Chondrocyte (in vitro differentiated cells): ENCODE measurements at regions not wholly inside any gene's neighbourhood (a gene's known extent, or its start where the extent isn't known, plus 50 kb on each side); places are given as distances from the start of the nearest gene placed in this dataset.

Experiments
- DNase-seq: peaks from one replicate; pipeline ENCODE4 v3.0.0; 2021; ENCODE audit warnings: mixed read lengths, low spot score
- H3K27ac Mint-ChIP-seq: one replicate; pipeline ENCODE4 v1.8.0; 2021; ENCODE audit warnings: mild to moderate bottlenecking, moderate library complexity, mixed read lengths; ENCODE audit not compliant: unreplicated experiment
- H3K27me3 Mint-ChIP-seq: 2 replicates; pipeline ENCODE4 v1.8.0; 2021; ENCODE audit warnings: low read depth, mixed read lengths
- H3K36me3 Mint-ChIP-seq: 2 replicates; pipeline ENCODE4 v1.8.0; 2021; ENCODE audit warnings: low read depth, mixed read lengths
- H3K4me1 Mint-ChIP-seq: 2 replicates; pipeline ENCODE4 v1.8.0; 2021; ENCODE audit warnings: low read depth, mild to moderate bottlenecking, mixed read lengths
- H3K4me3 Mint-ChIP-seq: one replicate; pipeline ENCODE4 v1.8.0; 2021; ENCODE audit warnings: mild to moderate bottlenecking, moderate library complexity, mixed read lengths; ENCODE audit not compliant: unreplicated experiment
- H3K9me3 Mint-ChIP-seq: 2 replicates; pipeline ENCODE4 v1.8.0; 2021; ENCODE audit warnings: low read depth, mixed read lengths
- CTCF ChIP-seq: fragments of 200-600 bp; sonication (generic); IDR thresholded peaks from 2 replicates; pipeline ENCODE4 v1.5.0; 2021; ENCODE audit warnings: antibody characterized with exemption, mild to moderate bottlenecking, moderate library complexity

GRCh38 chr10:131513445-131513844 is 201.9 kb upstream of the TCERG1L start:
- H3K36me3 Mint-ChIP-seq = no peaks in the 10 kb centered on the region
- H3K4me1 Mint-ChIP-seq = no peaks in the 10 kb centered on the region
- DNase-seq = no peak
- TF ChIP-seq CTCF = no peak
- no peak overlapping the region for H3K4me3 Mint-ChIP-seq
- no peak overlapping the region for H3K27ac Mint-ChIP-seq
- H3K27me3 Mint-ChIP-seq = no peaks in the 10 kb centered on the region
- peaks cover 28% of the 10 kb centered on the region for H3K9me3 Mint-ChIP-seq

GRCh38 chr10:131513901-131514300 is 202.4 kb upstream of the TCERG1L start:
- Mint-ChIP-seq H3K36me3 (no peaks in the 10 kb centered on the region), H3K27me3 (no peaks in the 10 kb centered on the region), H3K4me1 (no peaks in the 10 kb centered on the region), H3K27ac (no peak overlapping the region), H3K4me3 (no peak overlapping the region), H3K9me3 (peaks cover 26% of the 10 kb centered on the region)
- no peak for TF ChIP-seq CTCF
- no peak for DNase-seq

- Mint-ChIP-seq H3K4me1 (no peaks in the 10 kb centered on the region), H3K36me3 (no peaks in the 10 kb centered on the region), H3K27ac (no peak overlapping the region), H3K27me3 (no peaks in the 10 kb centered on the region), H3K9me3 (peaks cover 21% of the 10 kb centered on the region), H3K4me3 (no peak overlapping the region)
- no peak for DNase-seq
- no peak for TF ChIP-seq CTCF
These were observed 202.9 kb upstream of the TCERG1L start for GRCh38 chr10:131514454-131514853.

GRCh38 chr10:131516285-131516684 is 204.8 kb upstream of the TCERG1L start:
- Mint-ChIP-seq H3K4me3 (no peak overlapping the region), H3K27ac (no peak overlapping the region), H3K4me1 (no peaks in the 10 kb centered on the region), H3K36me3 (no peaks in the 10 kb centered on the region), H3K27me3 (no peaks in the 10 kb centered on the region), H3K9me3 (peaks cover 20% of the 10 kb centered on the region)
- TF ChIP-seq CTCF = no peak
- no peak for DNase-seq

- Mint-ChIP-seq H3K4me1 (no peaks in the 10 kb centered on the region), H3K36me3 (no peaks in the 10 kb centered on the region), H3K9me3 (peaks cover 18% of the 10 kb centered on the region), H3K4me3 (no peak overlapping the region), H3K27me3 (no peaks in the 10 kb centered on the region), H3K27ac (no peak overlapping the region)
- no peak for TF ChIP-seq CTCF
- DNase-seq = no peak
These were observed 206.3 kb upstream of the TCERG1L start for GRCh38 chr10:131517781-131518180.
